UCSD-AML1 (cell line): ENCODE measurements at regions not wholly inside any gene's neighbourhood (a gene's known extent, or its start where the extent isn't known, plus 50 kb on each side); places are given as distances from the start of the nearest gene placed in this dataset.
"Not testable (repeated sequence)": the region's sequence is repeated elsewhere in the genome, so short reads cannot be mapped to it uniquely, and the experiment has no call there.

Source experiments
- DNase-seq: peaks from one replicate; lab custom pipeline; 2025; ENCODE audit not compliant: unreplicated experiment; lab: John Stamatoyannopoulos, UW

GRCh38 chr2:136291871-136292270 lies 173.9 kb upstream of the CXCR4 start:
- no peak for DNase-seq

GRCh38 chr2:136290326-136290725 lies 172.4 kb upstream of the CXCR4 start:
- DNase-seq: no peak

GRCh38 chr2:136288249-136288648 lies 170.3 kb upstream of the CXCR4 start:
- DNase-seq: no peak

- no peak for DNase-seq
Measured at GRCh38 chr2:136286423-136286822, 168.5 kb upstream of the CXCR4 start.

- DNase-seq: no peak
Measured at GRCh38 chr2:136284226-136285119, 166.5 kb upstream of the CXCR4 start.

GRCh38 chr2:136282251-136282650 lies 164.3 kb upstream of the CXCR4 start:
- DNase-seq: no peak

GRCh38 chr2:136281281-136282114 lies 163.5 kb upstream of the CXCR4 start:
- no peak for DNase-seq

- DNase-seq: not testable (repeated sequence)
Measured at GRCh38 chr2:136266346-136266745, 148.4 kb upstream of the CXCR4 start.

- DNase-seq: no peak
Measured at GRCh38 chr2:136259551-136259950, 141.6 kb upstream of the CXCR4 start.

- DNase-seq: no peak
Measured at GRCh38 chr2:136257893-136258292, 139.9 kb upstream of the CXCR4 start.

GRCh38 chr2:136255648-136256461 lies 137.9 kb upstream of the CXCR4 start:
- no peak for DNase-seq

GRCh38 chr2:136255127-136255526 lies 137.2 kb upstream of the CXCR4 start:
- DNase-seq: no peak

- DNase-seq: no peak
Measured at GRCh38 chr2:136254681-136255080, 136.7 kb upstream of the CXCR4 start.

- no peak for DNase-seq
Measured at GRCh38 chr2:136253288-136254004, 135.5 kb upstream of the CXCR4 start.

GRCh38 chr2:136251885-136252585 lies 134.1 kb upstream of the CXCR4 start:
- no peak for DNase-seq

- DNase-seq: no peak
Measured at GRCh38 chr2:136251197-136251884, 133.4 kb upstream of the CXCR4 start.

- no peak for DNase-seq
Measured at GRCh38 chr2:136250131-136250530, 132.2 kb upstream of the CXCR4 start.

GRCh38 chr2:136248907-136249306 lies 131.0 kb upstream of the CXCR4 start:
- no peak for DNase-seq

- DNase-seq: no peak
Measured at GRCh38 chr2:136248242-136248641, 130.3 kb upstream of the CXCR4 start.
